ENCODE measurements at regions not wholly inside any gene's neighbourhood (a gene's known extent, or its start where the extent isn't known, plus 50 kb on each side); places are given as distances from the start of the nearest gene placed in this dataset.

- Histone ChIP-seq H3K4me3 (ENCODE audit: low read length) (no peak overlapping the region), H3K27me3 (ENCODE audit: control insufficient read depth in 1 of 2, insufficient read depth in 2 of 2, low read length in 2 of 2) (peaks cover 0 to 6% of the 10 kb centered on the region in 2 experiments), H3K36me3 (ENCODE audit: insufficient read depth, low read length) (no peaks in the 10 kb centered on the region), H3K27ac (ENCODE audit: low read depth in 1 of 2, low read length in 2 of 2) (no peak overlapping the region), H3K9me3 (ENCODE audit: control insufficient read depth in 1 of 2, insufficient read depth in 1 of 2, low read length in 2 of 2) (peaks cover 18 to 29% of the 10 kb centered on the region in 2 experiments), H3K4me1 (ENCODE audit: insufficient read depth, low read length) (no peaks in the 10 kb centered on the region)
- ChIA-PET CTCF (no interaction called here), POLR2A (no interaction called here)
- Mint-ChIP-seq H3K4me3 (no peak overlapping the region), H3K9me3 (peaks cover 14% of the 10 kb centered on the region), H3K36me3 (ENCODE audit: low read depth) (peaks cover 5% of the 10 kb centered on the region), H3K27ac (no peak overlapping the region), H3K27me3 (peaks cover 35% of the 10 kb centered on the region), H3K4me1 (ENCODE audit: low read depth) (no peaks in the 10 kb centered on the region)
- DNase-seq (no peak), ATAC-seq (ENCODE audit: poor library complexity) (no peak)
- intact Hi-C loops (cut with DNase I, micrococcal nuclease) = no loop called here
- TF ChIP-seq CTCF (IDR thresholded peaks at IDR 0.05) = no peak
Observed at GRCh38 chr10:75314570-75314969, 78.8 kb upstream of the COMTD1 start.

GRCh38 chr10:75312440-75312839 lies 76.7 kb upstream of the COMTD1 start:
- intact Hi-C loops (cut with DNase I, micrococcal nuclease) = no loop called here
- Mint-ChIP-seq H3K36me3 (ENCODE audit: low read depth) (no peaks in the 10 kb centered on the region), H3K27me3 (peaks cover 42% of the 10 kb centered on the region), H3K4me1 (ENCODE audit: low read depth) (no peaks in the 10 kb centered on the region), H3K27ac (no peak overlapping the region), H3K4me3 (no peak overlapping the region), H3K9me3 (peaks cover 16% of the 10 kb centered on the region)
- ATAC-seq (ENCODE audit: poor library complexity) = no peak
- Histone ChIP-seq H3K9me3 (ENCODE audit: control insufficient read depth in 1 of 2, insufficient read depth in 1 of 2, low read length in 2 of 2) (peaks cover 18 to 23% of the 10 kb centered on the region in 2 experiments), H3K27ac (ENCODE audit: low read depth in 1 of 2, low read length in 2 of 2) (no peak overlapping the region), H3K27me3 (ENCODE audit: control insufficient read depth in 1 of 2, insufficient read depth in 2 of 2, low read length in 2 of 2) (peaks cover 0 to 6% of the 10 kb centered on the region in 2 experiments), H3K36me3 (ENCODE audit: insufficient read depth, low read length) (no peaks in the 10 kb centered on the region), H3K4me1 (ENCODE audit: insufficient read depth, low read length) (no peaks in the 10 kb centered on the region), H3K4me3 (ENCODE audit: low read length) (no peak overlapping the region)
- no peak for TF ChIP-seq CTCF (IDR thresholded peaks at IDR 0.05)
- no peak for DNase-seq
- CTCF ChIA-PET = no interaction called here
- POLR2A ChIA-PET = no interaction called here

GRCh38 chr10:75305675-75306074 lies 69.9 kb upstream of the COMTD1 start:
- no peak overlapping the region for H3K27ac ChIP-seq (ENCODE audit: low read depth in 1 of 2, low read length in 2 of 2)
- ATAC-seq (ENCODE audit: poor library complexity) = no peak
- no peak overlapping the region for H3K4me3 ChIP-seq (ENCODE audit: low read length)
- no peaks in the 10 kb centered on the region for H3K9me3 ChIP-seq (ENCODE audit: control insufficient read depth in 1 of 2, insufficient read depth in 1 of 2, low read length in 2 of 2)
- no peaks in the 10 kb centered on the region for H3K4me1 ChIP-seq (ENCODE audit: insufficient read depth, low read length)
- Mint-ChIP-seq H3K4me1 (ENCODE audit: low read depth) (no peaks in the 10 kb centered on the region), H3K9me3 (peaks cover 9% of the 10 kb centered on the region), H3K27me3 (peaks cover 28% of the 10 kb centered on the region), H3K27ac (no peak overlapping the region), H3K36me3 (ENCODE audit: low read depth) (no peaks in the 10 kb centered on the region), H3K4me3 (no peak overlapping the region)
- peaks cover 0 to 6% of the 10 kb centered on the region in 2 experiments for H3K27me3 ChIP-seq (ENCODE audit: control insufficient read depth in 1 of 2, insufficient read depth in 2 of 2, low read length in 2 of 2)
- ChIA-PET CTCF (no interaction called here), POLR2A (no interaction called here)
- intact Hi-C loops (cut with DNase I, micrococcal nuclease) = no loop called here
- TF ChIP-seq CTCF (IDR thresholded peaks at IDR 0.05) = no peak
- H3K36me3 ChIP-seq (ENCODE audit: insufficient read depth, low read length) = no peaks in the 10 kb centered on the region
- DNase-seq = no peak
